ENCODE measurements at regions not wholly inside any gene's neighbourhood (a gene's known extent, or its start where the extent isn't known, plus 50 kb on each side); places are given as distances from the start of the nearest gene placed in this dataset.
"Not testable (repeated sequence)": the region's sequence is repeated elsewhere in the genome, so short reads cannot be mapped to it uniquely, and the experiment has no call there.

DNA sequence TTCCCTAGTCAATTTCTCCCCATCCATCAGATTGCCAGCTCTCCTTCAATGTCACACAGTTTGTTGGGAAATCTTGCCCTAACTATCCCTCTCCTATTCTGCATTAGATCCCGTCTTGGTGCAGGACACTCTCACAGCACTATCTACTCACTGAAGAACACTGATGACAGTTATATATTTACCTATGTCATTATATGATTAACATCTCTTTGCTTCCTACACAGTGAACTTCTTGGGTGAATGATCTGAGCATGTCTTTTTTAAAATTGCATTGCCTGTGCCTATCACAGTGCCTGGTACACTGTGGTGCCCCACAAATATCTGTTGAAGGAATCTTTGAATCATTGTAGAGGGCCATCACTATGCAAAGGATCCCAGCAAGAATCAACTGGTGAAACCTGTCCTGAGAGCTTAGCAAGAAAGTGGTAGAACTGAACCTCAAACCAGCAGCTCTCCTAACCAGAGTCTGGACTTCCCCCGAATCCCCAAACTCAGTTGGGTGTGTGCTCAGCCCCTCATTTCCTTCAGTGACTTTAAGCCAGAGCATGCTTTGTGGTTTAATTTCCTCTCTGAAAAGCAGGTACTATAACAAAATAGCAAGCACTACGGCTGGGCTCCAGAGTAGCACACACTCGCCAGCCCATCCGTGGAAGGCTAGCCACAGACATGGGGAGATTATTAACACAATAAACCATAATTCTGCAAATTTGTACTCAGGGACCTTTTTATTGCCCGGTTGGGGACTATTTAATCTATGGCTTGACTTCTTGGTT, 680.7 kb upstream of the SALL1 start:
- no peak for DNase-seq

DNA sequence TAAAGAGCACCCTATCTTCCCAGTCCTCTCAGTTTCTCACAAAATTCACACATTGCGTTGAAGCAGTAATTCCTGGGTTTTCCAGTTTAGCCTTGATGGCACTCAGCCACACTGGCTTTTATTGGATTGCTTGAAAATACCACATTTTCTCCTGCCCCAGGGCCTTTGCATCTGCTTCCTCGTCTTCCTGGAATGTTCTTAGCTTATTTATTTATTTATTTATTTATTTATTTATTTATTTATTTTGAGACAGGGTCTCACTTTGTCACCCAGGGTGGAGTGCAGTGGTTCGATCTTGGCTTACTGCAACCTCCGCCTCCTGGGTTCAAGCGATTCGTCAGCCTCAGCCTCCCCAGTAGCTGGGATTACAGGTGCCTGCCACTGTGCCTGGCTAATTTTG, 680.0 kb upstream of the SALL1 start:
- not testable (repeated sequence) for DNase-seq

DNA sequence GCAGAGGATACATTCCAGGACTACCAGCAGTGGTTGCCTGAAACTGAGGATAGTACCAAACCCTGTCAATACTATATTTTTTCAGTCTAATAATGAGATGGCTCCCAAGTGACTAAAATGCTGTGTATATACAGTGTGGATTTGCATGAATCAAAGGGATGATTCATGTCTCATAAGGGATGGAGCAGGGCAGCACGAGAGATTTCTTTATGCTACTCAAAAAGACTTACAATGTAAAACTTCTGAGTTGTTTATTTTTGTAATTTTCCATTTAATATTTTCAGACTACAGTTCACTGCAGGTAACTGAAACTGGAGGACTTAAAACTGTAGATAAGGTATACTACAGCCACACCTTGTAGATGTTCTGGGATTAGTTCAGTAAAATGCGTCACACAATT, 674.7 kb upstream of the SALL1 start:
- no peak for DNase-seq

DNA sequence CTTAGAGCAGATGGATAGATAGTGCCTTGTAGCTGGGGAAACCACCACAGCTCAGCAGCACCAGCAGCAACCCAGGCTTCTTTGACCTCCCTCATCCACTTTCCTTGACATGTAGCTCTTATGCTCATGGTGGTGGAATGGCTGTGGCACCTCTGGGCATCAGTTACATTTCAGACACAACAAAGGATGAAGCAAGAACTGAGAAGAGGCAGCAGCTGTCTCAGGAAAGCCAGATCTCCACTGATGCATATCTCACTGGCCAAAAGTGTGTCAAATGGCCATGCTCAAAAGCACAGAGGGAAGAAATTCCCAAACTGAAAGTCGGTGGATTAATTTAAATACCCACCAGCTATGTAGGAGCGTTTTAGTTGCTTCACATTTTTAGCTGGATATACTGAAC, 671.4 kb upstream of the SALL1 start:
- DNase-seq = no peak

DNA sequence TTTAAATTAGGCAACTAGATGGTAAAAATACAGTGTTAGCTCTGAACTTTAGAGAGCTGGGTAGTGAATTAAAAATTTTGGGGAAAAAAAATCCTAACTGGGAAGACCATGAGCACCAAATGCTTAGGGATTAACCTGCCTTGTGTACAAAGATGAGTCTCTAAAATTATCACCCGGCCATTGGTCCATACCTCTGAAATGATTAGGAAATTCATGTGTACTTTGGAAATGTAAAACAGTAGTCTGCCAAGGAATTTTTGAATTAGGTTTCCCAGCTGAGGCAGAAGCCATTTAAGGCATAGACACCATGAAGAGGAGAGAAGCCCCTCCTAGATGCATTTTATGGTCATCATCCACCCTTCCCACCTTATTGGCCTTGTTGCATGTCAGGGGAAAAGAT, 670.5 kb upstream of the SALL1 start:
- no peak for DNase-seq

DNA sequence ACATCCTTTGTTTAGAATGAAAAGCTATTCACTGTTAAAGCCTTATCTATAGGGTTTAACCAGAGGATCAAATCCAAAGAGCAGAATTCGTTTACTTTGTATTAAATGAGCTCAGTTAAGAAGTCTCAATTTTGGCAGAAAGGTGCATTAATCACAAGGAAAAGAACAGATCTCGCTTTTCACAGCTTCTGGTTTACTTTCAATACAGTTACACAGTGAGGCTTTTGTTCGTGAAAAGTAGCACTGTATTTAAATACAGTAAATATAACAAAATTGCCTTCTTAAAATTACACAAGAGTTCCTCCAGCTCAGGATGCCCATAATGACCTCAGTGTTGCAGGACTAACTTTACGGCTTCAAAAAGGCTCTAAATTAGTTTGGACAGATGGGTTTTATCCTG, 669.1 kb upstream of the SALL1 start:
- no peak for DNase-seq

DNA sequence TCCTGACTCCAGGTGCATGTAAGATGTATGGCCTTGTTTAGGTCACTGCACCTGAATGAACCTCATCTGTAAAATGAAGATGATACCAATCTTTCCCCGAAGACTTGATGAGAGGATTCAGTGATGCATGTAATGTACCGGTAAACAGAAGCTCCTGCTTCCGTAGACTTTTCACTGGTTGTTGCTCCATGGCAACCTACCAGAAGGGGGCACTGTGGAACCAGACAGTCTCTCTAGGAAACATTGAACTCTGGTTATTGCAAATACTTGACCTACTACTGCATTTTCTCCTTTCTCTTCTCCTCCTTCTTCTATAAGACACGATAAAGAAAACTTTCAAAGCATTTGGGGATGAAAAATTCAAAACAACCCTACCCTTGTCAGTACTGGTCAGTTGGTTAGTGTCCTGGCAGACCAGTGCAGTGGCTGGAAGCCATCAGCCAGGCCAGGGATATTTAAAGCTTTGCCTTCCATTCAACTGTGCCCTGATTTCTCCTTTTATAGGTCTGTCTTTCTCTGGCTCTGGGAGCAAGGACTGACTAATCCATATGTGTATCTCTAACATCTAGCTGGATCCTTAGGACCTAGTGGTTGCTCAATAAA, 667.4 kb upstream of the SALL1 start:
- DNase-seq = no peak

DNA sequence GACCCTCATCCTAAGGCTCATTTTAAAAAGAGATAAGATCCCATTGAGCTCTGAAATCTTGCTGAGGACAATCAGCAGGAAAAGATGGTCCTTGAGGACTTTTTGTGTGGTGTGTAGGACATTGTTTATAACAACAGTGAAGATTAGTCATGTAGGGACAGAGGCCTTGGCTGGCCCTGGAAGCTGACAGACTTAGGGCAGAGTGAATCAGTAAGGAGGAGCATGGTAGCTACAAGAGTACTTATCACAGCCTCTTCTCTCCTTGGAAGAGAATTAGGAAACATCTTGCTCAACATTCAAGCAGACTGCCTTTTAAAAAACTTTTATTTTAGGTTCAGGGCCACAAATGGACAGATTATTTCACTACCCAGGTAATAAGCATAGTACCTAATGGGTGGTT, 665.9 kb upstream of the SALL1 start:
- no peak for DNase-seq

DNA sequence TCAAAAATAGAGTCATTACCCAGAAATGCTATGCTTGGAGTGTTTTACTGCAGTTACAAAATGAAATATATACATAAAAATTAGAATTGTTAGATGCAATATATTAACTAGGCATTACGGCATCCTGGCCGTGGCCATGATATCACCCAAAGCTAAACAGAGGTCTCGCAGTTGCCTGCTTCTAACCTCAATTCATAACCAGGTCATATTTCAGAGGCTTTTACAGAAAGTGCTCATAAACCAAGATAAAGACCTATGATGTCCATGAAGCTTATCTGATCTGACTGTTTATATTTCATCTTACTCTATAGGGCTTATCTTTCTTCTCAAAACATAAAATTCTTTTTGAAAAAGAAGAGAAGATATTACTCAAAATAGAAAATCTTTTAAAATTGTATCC, 664.5 kb upstream of the SALL1 start:
- no peak for DNase-seq

DNA sequence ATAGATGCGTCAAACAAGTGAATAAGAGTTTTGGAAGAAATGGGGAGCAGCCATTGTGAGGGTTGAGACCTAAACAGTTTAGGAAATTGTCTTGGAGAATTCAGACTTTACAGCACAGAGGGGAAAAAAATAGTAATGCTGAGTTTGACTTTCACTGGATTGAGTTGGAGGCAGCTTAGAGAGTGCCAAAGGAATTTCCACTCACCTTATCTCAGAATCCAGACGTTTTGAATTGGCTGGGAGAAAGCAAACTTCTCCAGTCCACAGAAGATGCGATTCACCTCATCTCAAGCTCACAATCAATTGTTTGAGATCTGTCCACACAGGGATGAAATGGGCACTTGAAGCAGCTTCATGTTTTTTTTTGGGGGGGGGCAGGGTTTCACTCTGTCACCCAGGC, 663.5 kb upstream of the SALL1 start:
- DNase-seq = no peak

DNA sequence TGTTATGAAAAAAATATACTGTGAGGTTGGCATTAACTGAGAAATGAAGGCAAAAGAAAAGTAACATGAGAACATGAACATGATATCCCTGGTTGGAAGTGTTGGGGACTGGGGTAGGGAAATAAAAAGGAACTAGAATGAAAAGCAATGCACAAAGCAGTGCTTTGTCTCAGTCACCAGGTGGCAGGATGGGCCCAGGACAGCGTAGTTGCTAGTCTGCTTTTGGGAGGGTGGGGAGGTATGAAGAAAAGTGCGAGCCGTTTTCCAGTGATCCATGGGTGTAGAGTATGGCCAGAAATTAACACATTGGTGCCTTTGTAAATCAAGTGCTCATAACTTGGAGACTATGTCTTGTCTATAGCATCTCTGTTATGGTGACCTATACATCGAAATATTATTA, 662.5 kb upstream of the SALL1 start:
- no peak for DNase-seq

DNA sequence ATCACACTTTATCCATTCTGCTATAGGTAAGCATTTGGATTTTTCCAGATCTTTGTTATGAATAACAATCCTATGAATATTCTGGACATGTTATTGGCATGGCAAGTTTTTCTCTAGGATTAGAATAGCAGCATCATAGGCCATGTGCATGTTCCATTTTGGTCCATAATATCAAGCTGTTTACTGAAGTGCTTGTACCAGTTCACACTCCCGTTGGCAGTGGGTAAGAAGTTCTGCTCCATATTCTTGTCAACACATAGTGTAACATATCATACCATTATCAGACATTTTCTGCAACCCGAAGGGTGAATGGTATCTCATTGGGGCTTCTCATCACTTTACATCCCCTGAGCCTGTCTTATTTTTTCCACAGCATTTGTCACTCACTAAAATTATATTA, 661.9 kb upstream of the SALL1 start:
- DNase-seq = no peak

DNA sequence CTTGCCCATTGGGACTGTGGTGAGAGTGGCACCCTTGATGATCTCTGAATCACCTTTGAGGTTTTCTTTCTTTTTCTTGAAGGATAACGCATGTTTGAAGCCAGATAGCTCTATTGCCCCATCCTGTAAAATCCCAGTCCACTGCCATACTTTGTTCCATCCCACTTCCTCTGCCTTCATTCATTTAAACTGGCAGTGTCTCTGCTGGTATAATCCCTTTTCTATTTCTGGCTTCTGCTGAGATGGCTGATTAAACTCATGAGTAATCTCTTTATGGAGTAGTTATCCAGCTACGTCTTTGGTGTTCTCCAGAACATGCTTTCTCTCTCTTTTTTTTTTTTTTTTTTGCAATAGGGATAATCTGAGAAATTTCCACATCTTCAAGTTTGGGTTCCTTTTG, 656.5 kb upstream of the SALL1 start:
- no peak for DNase-seq

DNA sequence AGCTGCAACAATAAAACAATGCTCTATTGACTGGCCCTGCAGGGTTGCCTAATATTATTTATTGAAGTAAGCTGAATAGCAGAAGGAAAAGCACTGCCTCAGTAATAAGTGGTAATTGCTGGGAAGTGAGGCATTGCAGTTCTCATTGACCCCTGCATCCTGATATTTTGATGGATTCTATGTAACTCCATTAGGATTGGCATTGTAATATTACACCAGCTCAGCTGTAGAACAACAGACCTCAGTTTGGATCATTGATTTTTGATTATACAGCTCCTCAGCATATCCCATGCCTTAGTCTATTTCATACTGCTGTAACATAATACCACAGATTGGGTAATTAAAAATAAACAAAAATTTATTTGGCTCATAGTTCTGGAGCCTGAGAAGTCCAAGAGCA, 650.6 kb upstream of the SALL1 start:
- DNase-seq = no peak

DNA sequence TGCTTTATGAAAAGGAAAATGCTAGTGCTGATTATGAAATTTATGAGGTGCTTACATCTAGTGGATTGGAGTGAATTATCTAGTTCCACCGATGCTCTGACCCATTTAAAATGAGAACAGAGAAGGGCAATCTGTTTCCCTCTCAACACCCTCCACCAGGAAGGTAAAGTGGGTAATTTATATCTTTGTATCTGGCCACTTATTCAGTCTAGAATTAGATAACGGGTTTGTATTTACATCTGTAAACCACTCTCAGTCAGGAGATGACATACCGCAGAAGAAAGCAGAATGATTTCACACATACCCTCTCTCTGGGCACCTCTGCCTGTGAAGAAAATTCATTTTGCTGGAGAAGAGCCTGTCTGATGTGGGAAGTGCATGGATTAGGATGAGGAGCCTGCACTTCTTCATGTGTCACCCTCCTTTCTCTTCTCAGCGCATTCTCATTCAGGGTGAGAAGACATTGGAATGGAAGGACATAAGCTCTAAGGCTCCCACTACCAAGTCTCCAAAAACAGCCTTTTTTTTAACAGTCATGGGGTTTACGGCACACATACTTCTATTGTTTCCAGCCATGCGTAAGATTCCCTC, 646.7 kb upstream of the SALL1 start:
- no peak for DNase-seq

DNA sequence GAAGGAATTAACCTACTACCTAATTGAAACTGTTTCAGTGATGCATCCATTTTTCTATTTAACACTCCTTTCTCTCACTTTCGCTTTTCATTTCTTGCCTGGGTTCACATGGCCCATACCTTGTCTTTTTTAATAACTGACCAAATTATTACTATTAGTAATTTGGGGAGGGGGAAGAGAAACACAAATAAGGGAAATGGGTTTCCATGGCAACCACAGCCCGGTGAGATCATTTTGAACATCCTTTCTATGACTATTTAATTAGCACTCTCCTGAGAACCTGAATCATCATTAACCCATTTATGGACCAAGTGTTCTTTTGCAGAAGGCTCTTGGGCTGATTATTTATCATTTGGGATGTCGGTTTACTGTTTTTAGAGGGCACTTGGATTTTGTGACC, 628.2 kb upstream of the SALL1 start:
- DNase-seq = no peak

DNA sequence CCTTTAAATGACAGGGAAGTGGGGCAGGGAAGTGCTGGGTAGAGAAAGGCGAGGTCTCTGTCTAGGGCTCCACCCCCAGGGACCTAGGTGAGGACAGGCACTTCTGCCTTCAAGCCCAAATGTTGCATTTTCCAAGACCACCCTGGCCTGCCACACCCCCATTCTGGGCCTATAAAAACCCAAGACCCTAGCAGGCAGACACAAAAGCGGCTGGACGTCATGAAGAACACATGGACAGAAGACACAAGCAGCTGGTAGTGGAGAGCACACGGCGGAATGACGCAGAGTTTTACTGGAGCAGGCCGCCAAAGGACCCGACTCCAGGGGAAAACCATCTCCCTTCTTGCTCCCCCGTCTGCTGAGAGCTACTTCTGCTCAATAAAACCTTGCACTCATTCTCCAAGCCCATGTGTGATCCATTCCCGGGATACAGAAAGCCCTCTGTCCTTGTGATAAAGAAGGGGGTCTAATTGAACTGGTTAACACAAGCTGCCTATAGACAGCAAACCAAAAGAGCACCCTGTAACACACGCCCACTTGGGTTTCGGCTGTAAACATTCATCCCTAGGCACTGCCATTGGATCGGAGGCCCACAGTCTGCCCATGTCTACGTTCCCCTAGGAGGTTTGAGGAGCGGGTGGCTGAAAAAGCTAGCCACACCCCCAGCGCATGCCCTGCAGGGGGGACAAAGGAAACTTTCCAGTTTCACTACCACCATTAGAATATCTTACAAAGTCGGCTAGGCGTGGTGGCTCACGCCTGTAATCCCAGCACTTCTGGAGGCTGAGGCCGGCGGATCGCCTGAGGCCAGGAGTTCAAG, 622.2 kb upstream of the SALL1 start:
- no peak for DNase-seq

DNA sequence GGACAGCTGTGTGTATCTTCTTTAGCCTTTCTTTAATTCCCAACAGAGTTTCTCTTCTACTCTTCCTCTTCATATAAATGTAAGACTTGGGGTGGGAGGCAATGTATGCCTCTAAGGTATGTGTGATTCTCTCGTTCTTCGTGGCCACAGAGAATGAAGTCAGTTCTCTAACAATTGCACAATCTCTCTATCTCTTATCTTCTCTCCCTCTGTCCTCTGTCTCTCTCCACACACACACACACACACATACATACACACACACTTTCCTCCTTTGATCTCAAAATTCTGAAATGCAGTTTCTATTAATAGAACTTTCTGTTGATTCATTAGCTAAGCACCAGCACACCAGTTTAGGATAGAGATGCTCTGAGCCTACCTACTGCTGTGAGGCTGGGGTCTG, 615.7 kb upstream of the SALL1 start:
- DNase-seq = no peak

DNA sequence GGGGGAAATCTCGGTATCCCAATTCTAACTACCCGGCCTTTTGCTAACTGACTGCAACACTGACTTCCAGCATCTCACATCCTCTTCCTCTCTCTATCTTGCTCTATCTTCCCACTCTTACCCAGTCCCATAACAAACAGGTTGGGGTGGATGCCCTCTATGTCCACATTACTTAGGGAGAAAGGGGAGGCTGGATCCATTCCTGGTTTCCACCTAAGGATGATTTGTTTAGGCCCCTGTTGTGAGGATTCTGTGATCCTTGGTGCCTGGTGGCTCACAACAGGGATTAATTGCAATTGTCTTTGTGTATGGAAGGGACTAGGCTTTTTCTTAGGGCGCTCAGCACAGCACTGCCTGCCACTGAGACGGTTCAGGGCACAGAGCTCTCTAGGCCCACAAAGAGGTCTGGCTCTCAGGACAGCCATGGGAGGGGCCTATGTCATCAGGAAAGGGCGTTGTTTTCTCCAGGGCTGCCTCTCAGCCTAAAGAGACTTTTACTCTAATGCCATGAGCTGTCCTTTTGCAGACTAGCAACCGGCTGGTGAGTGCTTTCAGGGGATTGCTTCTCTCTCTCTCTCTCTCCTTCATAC, 612.1 kb upstream of the SALL1 start:
- DNase-seq = no peak

DNA sequence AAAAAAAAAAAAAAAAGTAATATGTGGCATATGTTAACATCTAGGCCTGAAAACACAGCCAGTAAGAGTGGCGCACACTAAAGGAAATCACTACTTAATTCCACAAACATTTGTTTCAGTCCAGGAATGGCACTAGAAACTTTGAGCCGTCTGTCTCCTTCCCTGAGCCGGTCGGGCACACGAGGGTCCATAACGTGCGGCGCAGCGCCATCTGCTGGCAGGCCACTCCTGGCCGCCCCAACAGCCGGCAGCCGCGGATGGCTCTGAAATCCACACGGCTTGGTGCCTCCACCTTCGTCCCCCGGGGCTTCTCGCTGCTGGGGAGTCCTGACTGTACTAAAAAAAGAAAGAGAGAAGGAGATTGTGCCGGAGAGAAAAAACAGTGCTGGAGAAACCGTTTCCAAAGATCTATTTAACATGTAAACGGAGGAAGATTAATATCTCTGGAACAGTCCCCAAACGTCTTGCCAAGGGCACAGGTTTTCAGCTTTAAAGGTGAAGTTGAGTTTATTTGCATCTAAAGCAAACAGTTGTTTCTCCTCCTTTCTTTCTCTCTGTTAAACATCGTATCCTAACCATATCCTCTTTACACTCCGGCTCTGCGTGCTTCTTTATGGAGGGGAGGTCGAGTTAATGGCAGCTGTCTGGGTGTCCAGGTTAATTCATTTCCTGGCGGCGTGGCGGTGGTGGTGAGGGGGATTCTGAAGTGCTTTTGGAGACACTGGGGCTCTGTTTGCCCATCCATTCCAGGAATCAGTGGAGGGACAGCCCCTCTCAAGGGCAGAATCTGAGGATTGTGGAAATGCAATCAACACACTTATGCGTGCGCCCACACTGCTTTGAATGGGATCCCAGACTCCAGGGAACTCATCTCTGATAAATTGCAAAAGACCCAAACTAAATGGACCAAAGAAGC, 611.3 kb upstream of the SALL1 start:
- peak; percentile 31 for DNase-seq

DNA sequence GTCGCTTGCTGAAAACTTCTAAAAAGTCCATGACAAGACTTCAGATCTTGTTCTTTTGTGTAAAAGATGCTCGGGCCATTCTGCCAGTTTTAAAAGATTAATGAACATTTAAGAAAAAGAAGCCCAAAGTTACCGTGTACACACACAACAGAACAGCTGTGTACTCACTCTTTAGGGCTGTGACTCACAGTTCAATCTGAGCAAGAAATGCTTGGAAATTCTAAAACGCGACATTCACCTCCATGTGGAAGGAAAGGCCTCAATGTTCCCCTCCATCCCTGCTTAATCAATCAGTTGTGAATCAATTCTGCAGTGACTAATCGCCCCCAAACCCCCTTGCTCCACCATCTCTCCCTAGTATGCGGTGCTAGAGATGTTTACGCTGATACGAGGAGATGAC, 609.9 kb upstream of the SALL1 start:
- no peak for DNase-seq

DNA sequence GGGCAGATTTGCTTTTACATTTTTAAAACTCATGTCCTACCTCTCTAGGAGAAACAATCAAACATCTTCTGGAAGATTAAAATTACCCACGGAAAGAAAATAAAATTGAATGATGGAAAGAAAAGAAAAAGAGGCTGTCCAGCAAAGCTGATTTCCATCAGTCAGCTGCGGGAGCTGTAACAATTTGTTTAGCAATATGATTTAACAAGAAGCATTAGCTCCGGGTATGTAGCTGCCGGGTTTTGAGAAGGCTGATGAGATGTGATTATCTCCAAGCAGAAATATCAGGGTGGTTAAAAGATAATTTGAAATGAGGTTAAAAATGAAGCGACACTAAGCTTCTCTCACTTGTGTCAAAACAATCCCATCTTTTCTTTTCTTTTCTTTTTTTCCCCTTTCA, 608.9 kb upstream of the SALL1 start:
- no peak for DNase-seq

Data from stimulated activated CD4-positive, alpha-beta T cell treated with anti-CD3 and anti-CD28 coated beads, Interleukin-4, amount 100 ng/mL, for 24 hours (primary cell).